ENCODE measurements at regions not wholly inside any gene's neighbourhood (a gene's known extent, or its start where the extent isn't known, plus 50 kb on each side); places are given as distances from the start of the nearest gene placed in this dataset.
"Not testable (repeated sequence)": the region's sequence is repeated elsewhere in the genome, so short reads cannot be mapped to it uniquely, and the experiment has no call there.

- Mint-ChIP-seq H3K27me3 (no peaks in the 10 kb centered on the region), H3K4me3 (no peak overlapping the region), H3K36me3 (ENCODE audit: low read depth) (no peaks in the 10 kb centered on the region), H3K27ac (no peak overlapping the region), H3K4me1 (no peaks in the 10 kb centered on the region)
- H3K9me3 ChIP-seq (ENCODE audit: control insufficient read depth, low read length, poor library complexity, severe bottlenecking), result no peaks in the 10 kb centered on the region
- no peak for ATAC-seq
- DNase-seq, result no peak
Measured at GRCh38 chr7:17078298-17078697, 196.5 kb upstream of the AGR3 start.

DNA sequence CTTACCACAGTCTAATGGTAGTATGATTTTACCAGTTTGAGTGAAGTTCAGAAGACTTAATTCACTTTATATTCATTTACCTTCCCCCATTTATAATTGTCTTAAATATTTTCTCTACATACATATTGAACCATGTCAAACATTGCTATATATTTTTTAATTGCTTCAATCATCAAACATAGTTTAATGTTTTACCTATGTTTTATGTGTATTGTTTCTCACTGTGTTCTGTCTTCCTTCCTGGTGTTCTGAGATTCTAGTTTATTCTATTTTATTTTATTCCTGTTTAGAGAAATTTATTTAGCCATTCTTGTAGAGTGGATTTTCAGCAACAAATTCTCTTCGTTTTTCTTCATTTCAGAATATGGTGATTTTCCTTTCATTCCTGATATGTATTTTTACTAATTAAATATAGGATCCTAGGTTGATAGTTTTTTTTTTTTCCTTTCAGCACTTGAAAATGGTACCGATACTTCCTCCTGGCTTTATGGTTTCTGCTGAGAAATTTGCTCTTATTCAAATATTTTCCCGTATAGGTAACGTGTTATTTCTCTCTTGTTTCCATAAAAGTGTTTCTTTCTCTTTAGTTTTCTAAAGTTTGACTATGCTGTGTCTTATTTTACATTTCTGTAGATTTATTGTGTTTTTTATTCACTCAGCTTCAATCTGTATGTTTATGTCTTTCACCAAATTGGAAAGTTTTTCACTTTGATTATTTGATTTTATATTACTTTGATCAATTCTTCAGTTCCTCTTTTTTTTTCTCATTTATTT is 201.8 kb upstream of the AGR3 start:
- H3K4me1 Mint-ChIP-seq, result no peaks in the 10 kb centered on the region
- no peaks in the 10 kb centered on the region for H3K9me3 ChIP-seq (ENCODE audit: control insufficient read depth, low read length, poor library complexity, severe bottlenecking)
- H3K4me3 Mint-ChIP-seq, result no peak overlapping the region
- H3K27me3 Mint-ChIP-seq, result no peaks in the 10 kb centered on the region
- ATAC-seq (no peak), DNase-seq (no peak)
- peaks cover 4% of the 10 kb centered on the region for H3K36me3 Mint-ChIP-seq (ENCODE audit: low read depth)
- no peak overlapping the region for H3K27ac Mint-ChIP-seq

GRCh38 chr7:17084166-17084475 is 202.3 kb upstream of the AGR3 start:
- no peak overlapping the region for H3K4me3 Mint-ChIP-seq
- DNase-seq (no peak), ATAC-seq (no peak)

GRCh38 chr7:17085186-17085585 is 203.4 kb upstream of the AGR3 start:
- peaks cover 4% of the 10 kb centered on the region for H3K36me3 Mint-ChIP-seq (ENCODE audit: low read depth)
- ATAC-seq (no peak), DNase-seq (no peak)
- no peak overlapping the region for H3K27ac Mint-ChIP-seq
- H3K9me3 ChIP-seq (ENCODE audit: control insufficient read depth, low read length, poor library complexity, severe bottlenecking), result no peaks in the 10 kb centered on the region
- H3K27me3 Mint-ChIP-seq, result no peaks in the 10 kb centered on the region
- no peaks in the 10 kb centered on the region for H3K4me1 Mint-ChIP-seq
- no peak overlapping the region for H3K4me3 Mint-ChIP-seq

More at GRCh38 chr7:17084166-17084475, 202.3 kb upstream of the AGR3 start:
- Mint-ChIP-seq H3K27ac (no peak overlapping the region), H3K4me1 (no peaks in the 10 kb centered on the region), H3K27me3 (no peaks in the 10 kb centered on the region), H3K36me3 (ENCODE audit: low read depth) (peaks cover 4% of the 10 kb centered on the region)
- no peaks in the 10 kb centered on the region for H3K9me3 ChIP-seq (ENCODE audit: control insufficient read depth, low read length, poor library complexity, severe bottlenecking)

GRCh38 chr7:17086403-17086802 is 204.6 kb upstream of the AGR3 start:
- ATAC-seq, result no peak

GRCh38 chr7:17090751-17091150 is 207.7 kb upstream of the AHR start:
- Mint-ChIP-seq H3K36me3 (ENCODE audit: low read depth) (peaks cover 2% of the 10 kb centered on the region), H3K27ac (no peak overlapping the region), H3K4me3 (no peak overlapping the region), H3K27me3 (no peaks in the 10 kb centered on the region), H3K4me1 (no peaks in the 10 kb centered on the region)
- H3K9me3 ChIP-seq (ENCODE audit: control insufficient read depth, low read length, poor library complexity, severe bottlenecking), result no peaks in the 10 kb centered on the region
- DNase-seq (no peak), ATAC-seq (no peak)

More at GRCh38 chr7:17086403-17086802, 204.6 kb upstream of the AGR3 start:
- no peaks in the 10 kb centered on the region for H3K9me3 ChIP-seq (ENCODE audit: control insufficient read depth, low read length, poor library complexity, severe bottlenecking)
- Mint-ChIP-seq H3K36me3 (ENCODE audit: low read depth) (peaks cover 4% of the 10 kb centered on the region), H3K4me1 (no peaks in the 10 kb centered on the region), H3K27ac (no peak overlapping the region), H3K4me3 (no peak overlapping the region), H3K27me3 (no peaks in the 10 kb centered on the region)
- DNase-seq, result no peak

DNA sequence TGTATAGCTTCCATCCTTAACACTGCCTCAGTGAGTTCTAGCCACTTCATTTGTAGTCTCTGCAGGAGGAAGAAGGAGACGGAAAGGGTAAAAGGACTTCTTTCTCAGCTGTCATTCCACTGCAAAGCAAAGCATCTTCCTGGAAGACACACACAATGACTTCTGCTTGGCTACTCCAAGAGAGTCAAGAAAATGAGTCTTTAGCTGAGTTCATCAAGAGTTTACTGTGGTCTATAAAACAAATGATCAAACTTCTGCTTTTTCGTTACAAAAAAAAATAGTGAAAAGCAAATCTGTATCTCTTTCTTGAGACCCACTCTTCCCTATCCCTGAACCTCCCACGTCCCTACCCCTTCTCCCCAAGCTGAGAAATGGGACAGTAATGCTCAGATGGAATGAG is 205.0 kb upstream of the AHR start:
- no peaks in the 10 kb centered on the region for H3K36me3 Mint-ChIP-seq (ENCODE audit: low read depth)
- DNase-seq (no peak), ATAC-seq (no peak)
- peaks cover 6% of the 10 kb centered on the region for H3K4me1 Mint-ChIP-seq
- no peak overlapping the region for H3K4me3 Mint-ChIP-seq
- no peak overlapping the region for H3K27ac Mint-ChIP-seq
- H3K27me3 Mint-ChIP-seq, result no peaks in the 10 kb centered on the region
- H3K9me3 ChIP-seq (ENCODE audit: control insufficient read depth, low read length, poor library complexity, severe bottlenecking), result no peaks in the 10 kb centered on the region

GRCh38 chr7:17094963-17095574 is 203.4 kb upstream of the AHR start:
- no peaks in the 10 kb centered on the region for H3K9me3 ChIP-seq (ENCODE audit: control insufficient read depth, low read length, poor library complexity, severe bottlenecking)
- Mint-ChIP-seq H3K4me3 (no peak overlapping the region), H3K36me3 (ENCODE audit: low read depth) (no peaks in the 10 kb centered on the region), H3K4me1 (peaks cover 6% of the 10 kb centered on the region), H3K27ac (no peak overlapping the region), H3K27me3 (no peaks in the 10 kb centered on the region)
- DNase-seq, result no peak
- no peak for ATAC-seq

GRCh38 chr7:17095931-17096330 is 202.5 kb upstream of the AHR start:
- ATAC-seq (no peak), DNase-seq (no peak)
- H3K4me3 Mint-ChIP-seq, result no peak overlapping the region
- H3K27me3 Mint-ChIP-seq, result no peaks in the 10 kb centered on the region
- no peaks in the 10 kb centered on the region for H3K36me3 Mint-ChIP-seq (ENCODE audit: low read depth)
- no peaks in the 10 kb centered on the region for H3K9me3 ChIP-seq (ENCODE audit: control insufficient read depth, low read length, poor library complexity, severe bottlenecking)
- peaks cover 6% of the 10 kb centered on the region for H3K4me1 Mint-ChIP-seq
- H3K27ac Mint-ChIP-seq, result no peak overlapping the region

DNA sequence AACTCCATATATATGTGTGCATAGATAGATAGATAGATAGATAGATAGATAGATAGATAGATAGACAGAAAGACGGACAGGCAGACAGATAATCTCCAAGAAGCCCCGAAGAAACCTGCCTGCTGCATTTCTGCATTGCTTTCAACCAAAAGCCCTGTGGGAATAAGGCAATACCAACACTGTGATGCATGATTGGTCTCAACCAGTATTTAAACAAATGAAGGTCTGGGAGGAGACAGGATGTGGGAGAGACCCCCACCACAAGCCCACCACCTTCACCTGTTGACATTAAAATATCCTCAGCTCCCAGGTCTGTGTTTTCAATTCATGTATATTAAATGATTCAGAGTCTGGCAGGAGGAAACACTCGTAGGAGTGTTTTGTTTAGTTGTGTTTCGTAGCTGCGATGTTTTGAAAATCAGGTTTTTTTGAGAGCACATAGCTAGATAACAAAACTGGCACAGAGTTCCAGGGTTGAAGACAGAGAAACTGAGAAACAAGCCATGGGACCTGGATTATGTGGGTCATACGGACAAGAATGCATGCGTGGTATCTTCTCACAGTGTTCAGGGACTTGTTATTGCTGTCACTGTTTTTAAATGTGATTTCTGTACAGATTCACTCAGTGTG is 200.7 kb upstream of the AHR start:
- Mint-ChIP-seq H3K4me1 (peaks cover 6% of the 10 kb centered on the region), H3K27ac (peak overlapping the region; percentile 49), H3K27me3 (no peaks in the 10 kb centered on the region), H3K4me3 (peak overlapping the region; percentile 55), H3K36me3 (ENCODE audit: low read depth) (no peaks in the 10 kb centered on the region)
- DNase-seq, result no peak
- ATAC-seq, result no peak
- no peaks in the 10 kb centered on the region for H3K9me3 ChIP-seq (ENCODE audit: control insufficient read depth, low read length, poor library complexity, severe bottlenecking)

DNA sequence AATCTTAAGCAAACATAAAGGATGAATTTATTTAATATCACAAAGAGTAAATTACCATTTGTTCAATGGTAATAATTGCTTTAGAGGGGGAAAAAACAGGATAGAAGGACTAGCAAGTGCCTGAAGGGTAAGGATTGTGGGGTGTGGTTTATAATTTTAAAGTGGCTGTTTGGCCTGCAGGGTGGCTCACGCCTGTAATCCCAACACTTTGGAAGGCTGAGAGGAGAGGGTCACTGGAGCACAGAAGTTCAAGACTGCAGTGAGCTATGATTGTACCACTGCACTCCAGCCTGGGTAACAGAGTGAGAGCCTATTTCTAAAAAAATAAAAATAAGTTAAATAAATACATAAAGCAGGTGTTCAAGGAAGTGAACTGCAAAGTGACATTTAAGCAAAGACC is 199.9 kb upstream of the AHR start:
- DNase-seq (no peak), ATAC-seq (no peak)
- H3K27me3 Mint-ChIP-seq, result no peaks in the 10 kb centered on the region
- H3K9me3 ChIP-seq (ENCODE audit: control insufficient read depth, low read length, poor library complexity, severe bottlenecking), result no peaks in the 10 kb centered on the region
- H3K36me3 Mint-ChIP-seq (ENCODE audit: low read depth), result no peaks in the 10 kb centered on the region
- no peak overlapping the region for H3K4me3 Mint-ChIP-seq
- peak overlapping the region; percentile 21 for H3K27ac Mint-ChIP-seq
- H3K4me1 Mint-ChIP-seq, result peaks cover 6% of the 10 kb centered on the region

DNA sequence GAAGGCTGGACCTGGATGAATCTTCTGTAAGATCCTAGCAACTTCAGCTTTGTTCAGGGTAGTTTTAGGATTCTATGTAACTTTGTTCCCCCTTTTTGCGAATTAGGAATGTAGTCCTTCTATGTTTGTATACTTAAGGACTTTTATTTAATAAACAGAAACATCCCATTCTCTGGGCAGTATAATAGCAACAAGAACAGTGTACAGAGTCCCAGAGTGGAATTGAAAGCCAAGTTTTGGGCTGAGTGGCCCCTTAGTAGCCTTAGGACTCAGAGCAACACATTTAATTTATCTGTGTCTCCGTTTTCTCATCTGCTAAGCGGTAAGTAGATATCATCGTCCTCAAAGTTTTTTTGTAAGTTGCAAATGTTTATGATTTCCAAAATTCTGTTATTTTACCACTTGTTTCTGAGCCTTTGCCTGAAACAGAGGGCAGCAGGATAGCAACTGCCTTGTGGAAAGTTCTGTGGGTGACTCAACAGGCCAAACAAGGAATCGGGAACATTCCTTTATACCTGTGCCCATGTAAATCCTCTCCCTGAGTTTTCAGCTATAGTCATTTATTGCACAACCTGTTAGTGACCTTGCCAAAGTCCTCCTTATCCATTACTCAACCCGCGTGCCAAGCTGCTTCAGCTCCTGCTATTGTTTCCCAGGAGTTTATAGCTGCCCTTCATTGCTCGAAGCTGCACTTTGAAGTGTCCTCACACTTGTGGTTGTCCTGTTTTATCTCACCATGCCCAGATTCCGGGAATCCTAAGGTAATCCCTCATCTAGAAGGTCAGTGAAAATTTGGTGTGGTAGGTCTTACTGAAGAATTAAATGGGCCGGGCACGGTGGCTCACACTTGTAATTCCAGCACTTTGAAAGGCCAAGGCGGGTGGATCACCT is 199.1 kb upstream of the AHR start:
- H3K36me3 Mint-ChIP-seq (ENCODE audit: low read depth), result no peaks in the 10 kb centered on the region
- H3K9me3 ChIP-seq (ENCODE audit: control insufficient read depth, low read length, poor library complexity, severe bottlenecking), result no peaks in the 10 kb centered on the region
- no peak for ATAC-seq
- no peak for DNase-seq
- H3K27me3 Mint-ChIP-seq, result no peaks in the 10 kb centered on the region
- H3K27ac Mint-ChIP-seq, result no peak overlapping the region
- peaks cover 6% of the 10 kb centered on the region for H3K4me1 Mint-ChIP-seq
- H3K4me3 Mint-ChIP-seq, result no peak overlapping the region

DNA sequence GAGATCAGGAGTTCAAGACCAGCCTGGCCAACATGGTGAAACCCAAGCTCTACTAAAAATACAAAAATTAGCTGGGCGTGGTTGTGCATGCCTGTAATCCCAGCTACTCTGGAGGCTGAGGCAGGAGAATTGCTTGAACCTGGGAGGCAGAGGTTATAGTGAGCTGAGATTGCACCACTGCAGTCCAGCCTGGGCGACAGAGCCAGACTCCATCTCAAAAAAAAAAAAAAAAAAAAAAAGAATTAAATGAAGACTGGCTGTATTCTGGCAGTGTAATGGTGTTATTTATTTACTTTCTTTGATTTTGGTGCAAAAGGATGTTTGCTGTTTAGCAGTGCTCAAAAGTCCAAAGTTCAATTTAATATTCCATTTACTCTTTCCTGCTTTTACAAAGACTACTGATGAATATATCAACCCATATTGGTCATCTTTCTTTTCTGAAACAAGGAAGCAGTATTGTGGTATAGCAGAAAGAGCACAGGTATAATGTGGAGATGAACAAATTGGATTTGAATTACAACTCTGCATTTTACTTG is 198.4 kb upstream of the AHR start:
- not testable (repeated sequence) for H3K27ac Mint-ChIP-seq; DNase-seq; H3K27me3 Mint-ChIP-seq; H3K9me3 ChIP-seq (ENCODE audit: control insufficient read depth, low read length, poor library complexity, severe bottlenecking); H3K4me1 Mint-ChIP-seq; ATAC-seq; H3K36me3 Mint-ChIP-seq (ENCODE audit: low read depth); H3K4me3 Mint-ChIP-seq
